ENCODE measurements at regions not wholly inside any gene's neighbourhood (a gene's known extent, or its start where the extent isn't known, plus 50 kb on each side); places are given as distances from the start of the nearest gene placed in this dataset.
A peak's percentile ranks its signal among the peaks of the same experiment; 100 is the strongest.

DNA sequence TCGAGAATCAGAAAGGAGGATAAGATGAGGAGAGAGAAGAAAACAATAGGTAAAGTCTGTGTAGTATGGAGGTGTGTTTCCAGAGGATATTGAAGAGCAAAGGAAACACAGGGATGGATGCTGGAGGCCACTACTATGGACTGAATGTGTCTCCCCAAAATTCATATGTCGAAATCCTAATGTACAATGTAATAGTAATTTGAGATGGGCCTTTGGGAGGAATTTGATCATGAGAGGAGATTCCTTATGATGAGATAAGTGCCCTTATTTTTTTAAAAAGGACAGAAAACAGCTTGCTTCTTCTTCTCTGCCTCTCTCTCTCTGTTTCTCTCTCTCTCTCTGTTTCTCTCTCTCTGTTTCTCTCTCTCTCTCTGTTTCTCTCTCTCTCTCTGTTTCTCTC lies 602.2 kb upstream of the ADAMTS5 start:
- no peak for FAIRE-seq
- Histone ChIP-seq H2AFZ (ENCODE audit: low read depth, low read length) (no peak overlapping the region), H3K4me1 (ENCODE audit: insufficient read depth, low read length) (peaks cover 31% of the 10 kb centered on the region)

DNA sequence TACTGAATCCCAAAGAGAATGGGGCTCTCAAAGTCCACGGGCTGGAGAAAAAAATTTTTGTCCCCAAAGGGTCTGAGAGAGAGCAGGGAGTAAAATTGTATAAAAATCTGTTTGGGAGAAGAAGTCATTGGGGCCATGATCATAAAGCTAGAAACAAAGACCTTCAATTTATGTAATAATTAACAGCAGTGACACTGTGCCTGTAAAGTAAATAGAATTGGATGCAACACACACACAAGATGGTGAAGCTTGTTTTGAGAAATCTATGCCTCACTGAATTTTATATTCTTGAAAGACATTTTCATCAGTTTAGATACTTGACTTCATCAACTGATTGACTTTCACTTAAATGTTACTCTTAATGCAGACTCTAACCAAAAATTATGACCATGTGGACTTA lies 600.5 kb upstream of the ADAMTS5 start:
- DNase-seq (ENCODE audit: low read depth) (no peak), FAIRE-seq (no peak)
- Histone ChIP-seq H3K27me3 (ENCODE audit: insufficient read depth, low read length) (no peaks in the 10 kb centered on the region), H2AFZ (ENCODE audit: low read depth, low read length) (no peak overlapping the region), H3K36me3 (ENCODE audit: insufficient read depth, low read length) (no peaks in the 10 kb centered on the region), H4K20me1 (ENCODE audit: insufficient read depth, low read length) (no peaks in the 10 kb centered on the region), H3K9ac (ENCODE audit: low read length) (no peak overlapping the region), H3K27ac (ENCODE audit: low read depth, low read length) (no peak overlapping the region), H3K9me3 (ENCODE audit: insufficient read depth, low read depth, low read length) (no peaks in the 10 kb centered on the region), H3K79me2 (ENCODE audit: insufficient read depth, low read length) (no peaks in the 10 kb centered on the region), H3K4me1 (ENCODE audit: insufficient read depth, low read length) (peaks cover 30% of the 10 kb centered on the region), H3K4me2 (ENCODE audit: low read length) (no peak overlapping the region), H3K4me3 (ENCODE audit: insufficient read depth, low read depth, low read length) (no peak overlapping the region)
- Mint-ChIP-seq H3K36me3 (ENCODE audit: low read depth, unreplicated experiment) (no peaks in the 10 kb centered on the region), H3K4me1 (ENCODE audit: low read depth, unreplicated experiment) (peaks cover 33% of the 10 kb centered on the region), H3K27me3 (ENCODE audit: low read depth, unreplicated experiment) (no peaks in the 10 kb centered on the region), H3K27ac (ENCODE audit: unreplicated experiment) (no peak overlapping the region), H3K9me3 (ENCODE audit: unreplicated experiment) (no peaks in the 10 kb centered on the region), H3K4me3 (ENCODE audit: unreplicated experiment) (no peak overlapping the region)
- TF ChIP-seq EZH2 (IDR thresholded peaks at IDR 0.05; ENCODE audit: insufficient read depth, low read length) (no peak), CTCF (IDR thresholded peaks at IDR 0.05; ENCODE audit: insufficient read depth, low read depth, low read length) (no peak)

More for the DNA sequence above, 602.2 kb upstream of the ADAMTS5 start:
- H4K20me1 ChIP-seq (ENCODE audit: insufficient read depth, low read length), result no peaks in the 10 kb centered on the region
- no peaks in the 10 kb centered on the region for H3K27me3 Mint-ChIP-seq (ENCODE audit: low read depth, unreplicated experiment)
- no peak for DNase-seq (ENCODE audit: low read depth)
- no peak for TF ChIP-seq EZH2 (IDR thresholded peaks at IDR 0.05; ENCODE audit: insufficient read depth, low read length)
- TF ChIP-seq CTCF (IDR thresholded peaks at IDR 0.05; ENCODE audit: insufficient read depth, low read depth, low read length), result no peak
- no peak overlapping the region for H3K4me3 ChIP-seq (ENCODE audit: insufficient read depth, low read depth, low read length)
- no peaks in the 10 kb centered on the region for H3K36me3 Mint-ChIP-seq (ENCODE audit: low read depth, unreplicated experiment)
- H3K4me3 Mint-ChIP-seq (ENCODE audit: unreplicated experiment), result no peak overlapping the region
- peak overlapping the region; percentile 100 for H3K27ac Mint-ChIP-seq (ENCODE audit: unreplicated experiment)
- peak overlapping the region; percentile 65 for H3K4me2 ChIP-seq (ENCODE audit: low read length)
- no peaks in the 10 kb centered on the region for H3K79me2 ChIP-seq (ENCODE audit: insufficient read depth, low read length)
- no peaks in the 10 kb centered on the region for H3K9me3 ChIP-seq (ENCODE audit: insufficient read depth, low read depth, low read length)
- peak overlapping the region; percentile 79 for H3K9ac ChIP-seq (ENCODE audit: low read length)
- no peaks in the 10 kb centered on the region for H3K27me3 ChIP-seq (ENCODE audit: insufficient read depth, low read length)
- H3K9me3 Mint-ChIP-seq (ENCODE audit: unreplicated experiment), result no peaks in the 10 kb centered on the region
- no peaks in the 10 kb centered on the region for H3K36me3 ChIP-seq (ENCODE audit: insufficient read depth, low read length)
- peak overlapping the region; percentile 98 for H3K27ac ChIP-seq (ENCODE audit: low read depth, low read length)
- peaks cover 40% of the 10 kb centered on the region for H3K4me1 Mint-ChIP-seq (ENCODE audit: low read depth, unreplicated experiment)

- H3K9me3 ChIP-seq (ENCODE audit: insufficient read depth, low read depth, low read length), result no peaks in the 10 kb centered on the region
- H3K36me3 ChIP-seq (ENCODE audit: insufficient read depth, low read length), result no peaks in the 10 kb centered on the region
- Mint-ChIP-seq H3K27me3 (ENCODE audit: low read depth, unreplicated experiment) (no peaks in the 10 kb centered on the region), H3K9me3 (ENCODE audit: unreplicated experiment) (no peaks in the 10 kb centered on the region), H3K4me3 (ENCODE audit: unreplicated experiment) (peak overlapping the region; percentile 23), H3K27ac (ENCODE audit: unreplicated experiment) (no peak overlapping the region), H3K4me1 (ENCODE audit: low read depth, unreplicated experiment) (peaks cover 26% of the 10 kb centered on the region), H3K36me3 (ENCODE audit: low read depth, unreplicated experiment) (no peaks in the 10 kb centered on the region)
- H2AFZ ChIP-seq (ENCODE audit: low read depth, low read length), result peak overlapping the region; percentile 19
- H3K9ac ChIP-seq (ENCODE audit: low read length), result no peak overlapping the region
- H3K4me2 ChIP-seq (ENCODE audit: low read length), result no peak overlapping the region
- no peaks in the 10 kb centered on the region for H3K79me2 ChIP-seq (ENCODE audit: insufficient read depth, low read length)
- H3K4me1 ChIP-seq (ENCODE audit: insufficient read depth, low read length), result peaks cover 22% of the 10 kb centered on the region
- no peak overlapping the region for H3K27ac ChIP-seq (ENCODE audit: low read depth, low read length)
- FAIRE-seq (no peak), DNase-seq (ENCODE audit: low read depth) (no peak)
- TF ChIP-seq EZH2 (IDR thresholded peaks at IDR 0.05; ENCODE audit: insufficient read depth, low read length) (no peak), CTCF (IDR thresholded peaks at IDR 0.05; ENCODE audit: insufficient read depth, low read depth, low read length) (no peak)
- H3K27me3 ChIP-seq (ENCODE audit: insufficient read depth, low read length), result no peaks in the 10 kb centered on the region
- H4K20me1 ChIP-seq (ENCODE audit: insufficient read depth, low read length), result no peaks in the 10 kb centered on the region
- H3K4me3 ChIP-seq (ENCODE audit: insufficient read depth, low read depth, low read length), result no peak overlapping the region
Observed at GRCh38 chr21:27566521-27566920, 599.6 kb upstream of the ADAMTS5 start.
